ENCODE measurements at regions not wholly inside any gene's neighbourhood (a gene's known extent, or its start where the extent isn't known, plus 50 kb on each side); places are given as distances from the start of the nearest gene placed in this dataset.

DNA sequence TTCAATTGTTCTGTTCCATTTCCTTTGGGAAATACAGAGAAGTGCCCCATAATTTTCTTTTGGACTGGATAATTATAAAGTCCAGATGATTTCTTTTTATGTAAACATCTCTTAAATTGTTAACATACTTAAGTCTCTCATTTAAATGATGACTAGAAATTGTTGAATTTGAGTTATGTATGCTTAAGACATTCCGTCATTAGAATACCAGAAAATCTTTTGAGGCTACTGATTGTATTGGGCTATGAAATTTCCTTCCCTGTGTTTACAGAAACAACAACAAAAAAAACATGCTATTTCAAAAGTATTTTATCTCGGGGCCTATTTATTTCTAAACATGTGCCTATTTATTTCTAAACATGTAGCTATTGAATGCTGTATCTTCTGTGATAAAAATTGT, 125.4 kb downstream of the SH3BGRL2 start:
- H3K27me3 ChIP-seq (ENCODE audit: insufficient read depth, low read length), result no peaks in the 10 kb centered on the region
- no peak overlapping the region for H3K9ac ChIP-seq (ENCODE audit: low read depth, low read length)
- no peaks in the 10 kb centered on the region for H3K36me3 ChIP-seq (ENCODE audit: insufficient read depth, low read depth, low read length)
- H3K4me3 ChIP-seq (ENCODE audit: low read length), result no peak overlapping the region
- no peaks in the 10 kb centered on the region; the same call in 1 of the 2 replicates for H3K4me1 ChIP-seq (ENCODE audit: insufficient read depth, low read length)
- no peaks in the 10 kb centered on the region for H3K9me3 ChIP-seq (ENCODE audit: insufficient read depth, low read depth, low read length)
- no peak overlapping the region for H3K27ac ChIP-seq (ENCODE audit: low read length)

- Histone ChIP-seq H3K9me3 (ENCODE audit: insufficient read depth, low read depth, low read length) (no peaks in the 10 kb centered on the region), H3K4me1 (ENCODE audit: insufficient read depth, low read length) (peaks cover under 1% of the 10 kb centered on the region; the same call in 1 of the 2 replicates), H3K9ac (ENCODE audit: low read depth, low read length) (no peak overlapping the region), H3K27ac (ENCODE audit: low read length) (no peak overlapping the region), H3K4me3 (ENCODE audit: low read length) (no peak overlapping the region), H3K36me3 (ENCODE audit: insufficient read depth, low read depth, low read length) (no peaks in the 10 kb centered on the region), H3K27me3 (ENCODE audit: insufficient read depth, low read length) (no peaks in the 10 kb centered on the region)
Observed at GRCh38 chr6:79755967-79756366, 124.8 kb downstream of the SH3BGRL2 start.
